ENCODE measurements at regions not wholly inside any gene's neighbourhood (a gene's known extent, or its start where the extent isn't known, plus 50 kb on each side); places are given as distances from the start of the nearest gene placed in this dataset.

DNA sequence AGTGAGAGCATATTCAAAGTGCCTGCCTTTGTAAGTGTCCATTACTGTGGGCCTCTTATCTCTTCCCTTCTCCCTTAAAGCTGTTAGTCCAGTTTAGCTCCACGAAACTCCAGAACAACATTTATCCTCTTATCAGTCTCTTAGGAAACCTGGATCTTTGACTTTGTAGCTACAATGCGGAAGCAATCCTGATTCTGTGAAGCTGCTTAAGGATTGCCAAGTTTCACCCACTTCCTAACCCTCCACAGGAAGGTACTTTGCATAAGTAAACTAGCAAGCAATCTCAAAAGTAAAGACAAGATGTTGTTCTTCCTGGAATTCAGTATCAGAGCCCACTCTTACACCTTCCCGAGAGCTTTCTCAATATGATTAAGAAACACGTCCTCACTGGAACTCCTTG is 164.9 kb upstream of the USP25 start:
- in situ Hi-C loops (cut with HindIII; ENCODE audit: low pct_ligation_motif_present, low sequenced_read_pairs) = no loop called here

GRCh38 chr21:15566703-15567102 is 163.1 kb upstream of the USP25 start:
- Histone ChIP-seq H3K27ac (no peak overlapping the region), H3K27me3 (replicated peaks) (no peaks in the 10 kb centered on the region), H3K36me3 (replicated peaks) (no peaks in the 10 kb centered on the region), H3K4me3 (ENCODE audit: low read depth, low read length) (no peak overlapping the region)
- TF ChIP-seq, protein P1, sequence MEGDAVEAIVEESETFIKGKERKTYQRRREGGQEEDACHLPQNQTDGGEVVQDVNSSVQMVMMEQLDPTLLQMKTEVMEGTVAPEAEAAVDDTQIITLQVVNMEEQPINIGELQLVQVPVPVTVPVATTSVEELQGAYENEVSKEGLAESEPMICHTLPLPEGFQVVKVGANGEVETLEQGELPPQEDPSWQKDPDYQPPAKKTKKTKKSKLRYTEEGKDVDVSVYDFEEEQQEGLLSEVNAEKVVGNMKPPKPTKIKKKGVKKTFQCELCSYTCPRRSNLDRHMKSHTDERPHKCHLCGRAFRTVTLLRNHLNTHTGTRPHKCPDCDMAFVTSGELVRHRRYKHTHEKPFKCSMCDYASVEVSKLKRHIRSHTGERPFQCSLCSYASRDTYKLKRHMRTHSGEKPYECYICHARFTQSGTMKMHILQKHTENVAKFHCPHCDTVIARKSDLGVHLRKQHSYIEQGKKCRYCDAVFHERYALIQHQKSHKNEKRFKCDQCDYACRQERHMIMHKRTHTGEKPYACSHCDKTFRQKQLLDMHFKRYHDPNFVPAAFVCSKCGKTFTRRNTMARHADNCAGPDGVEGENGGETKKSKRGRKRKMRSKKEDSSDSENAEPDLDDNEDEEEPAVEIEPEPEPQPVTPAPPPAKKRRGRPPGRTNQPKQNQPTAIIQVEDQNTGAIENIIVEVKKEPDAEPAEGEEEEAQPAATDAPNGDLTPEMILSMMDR (IDR thresholded peaks at IDR 0.05; ENCODE audit: low read depth, low read length, missing control alignments) = no peak
- in situ Hi-C loops (cut with HindIII; ENCODE audit: low pct_ligation_motif_present, low sequenced_read_pairs) = no loop called here
- DNase-seq = no peak

More for the DNA sequence above, 164.9 kb upstream of the USP25 start:
- TF ChIP-seq, protein P1 (IDR thresholded peaks at IDR 0.05; ENCODE audit: low read depth, low read length, missing control alignments) = no peak
- Histone ChIP-seq H3K4me3 (ENCODE audit: low read depth, low read length) (no peak overlapping the region), H3K27ac (no peak overlapping the region), H3K36me3 (replicated peaks) (no peaks in the 10 kb centered on the region), H3K27me3 (replicated peaks) (no peaks in the 10 kb centered on the region)
- no peak for DNase-seq

DNA sequence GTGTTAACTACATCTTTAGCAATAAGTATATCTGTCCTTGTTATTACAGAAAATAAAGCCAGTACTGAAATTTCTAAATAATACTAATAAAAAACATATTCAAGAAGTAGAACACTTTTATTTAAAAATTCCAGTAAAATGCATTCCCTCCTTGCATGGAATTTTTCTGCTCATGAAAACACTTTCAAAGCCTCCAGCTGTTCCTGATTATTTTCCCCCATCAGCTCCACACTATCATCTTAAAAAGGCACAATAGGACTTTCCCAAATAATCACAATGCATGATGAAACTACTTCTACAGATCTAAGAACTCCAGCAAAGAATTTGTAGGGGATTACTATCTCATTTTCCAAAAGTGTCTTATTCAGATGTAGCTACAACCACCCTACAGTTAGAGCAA is 162.6 kb upstream of the USP25 start:
- in situ Hi-C loops (cut with HindIII; ENCODE audit: low pct_ligation_motif_present, low sequenced_read_pairs) = no loop called here
- DNase-seq = no peak
- H3K4me3 ChIP-seq (ENCODE audit: low read depth, low read length) = no peak overlapping the region
- H3K27ac ChIP-seq = no peak overlapping the region
- H3K36me3 ChIP-seq (replicated peaks) = no peaks in the 10 kb centered on the region
- H3K27me3 ChIP-seq (replicated peaks) = no peaks in the 10 kb centered on the region
- TF ChIP-seq, protein P1 (IDR thresholded peaks at IDR 0.05; ENCODE audit: low read depth, low read length, missing control alignments) = no peak

DNA sequence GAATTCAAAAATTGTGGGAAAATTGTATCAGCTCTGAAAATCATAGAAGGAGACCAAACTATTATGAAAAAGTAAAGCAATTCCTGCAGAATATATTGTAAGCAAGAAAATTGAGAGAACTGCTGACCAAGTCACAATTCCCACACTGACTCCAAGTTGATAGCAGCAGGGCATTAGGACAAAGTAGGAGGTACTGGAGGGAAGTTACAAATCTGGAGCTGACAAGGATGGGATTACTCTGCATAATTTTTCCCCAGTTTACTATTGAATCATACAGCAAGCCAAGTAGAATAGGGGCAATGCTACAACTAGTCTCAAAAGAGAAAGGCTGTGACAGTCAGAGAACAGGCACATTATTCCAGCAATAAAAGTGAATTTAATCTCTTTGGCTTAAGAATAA is 161.3 kb upstream of the USP25 start:
- Histone ChIP-seq H3K36me3 (replicated peaks) (no peaks in the 10 kb centered on the region), H3K4me3 (ENCODE audit: low read depth, low read length) (no peak overlapping the region), H3K27ac (no peak overlapping the region), H3K27me3 (replicated peaks) (no peaks in the 10 kb centered on the region)
- no peak for DNase-seq
- TF ChIP-seq, protein P1 (IDR thresholded peaks at IDR 0.05; ENCODE audit: low read depth, low read length, missing control alignments) = no peak
- in situ Hi-C loops (cut with HindIII; ENCODE audit: low pct_ligation_motif_present, low sequenced_read_pairs) = no loop called here

- in situ Hi-C loops (cut with HindIII; ENCODE audit: low pct_ligation_motif_present, low sequenced_read_pairs) = no loop called here
- H3K27me3 ChIP-seq (replicated peaks) = no peaks in the 10 kb centered on the region
- H3K36me3 ChIP-seq (replicated peaks) = no peaks in the 10 kb centered on the region
- H3K4me3 ChIP-seq (ENCODE audit: low read depth, low read length) = no peak overlapping the region
- H3K27ac ChIP-seq = no peak overlapping the region
- TF ChIP-seq, protein P1 (IDR thresholded peaks at IDR 0.05; ENCODE audit: low read depth, low read length, missing control alignments) = no peak
- DNase-seq = no peak
These were observed 142.9 kb upstream of the USP25 start for GRCh38 chr21:15586752-15587427.

Measured in brain microvascular endothelial cell (primary cell).